AG09309 (cell line): ENCODE measurements at regions not wholly inside any gene's neighbourhood (a gene's known extent, or its start where the extent isn't known, plus 50 kb on each side); places are given as distances from the start of the nearest gene placed in this dataset.

Experiments
- DNase-seq: peaks from one replicate; pipeline ENCODE4 v3.0.0-alpha.2; 2010; ENCODE audit warnings: low read depth
- H3K4me3 ChIP-seq: 2 replicates; pipeline ENCODE4 v1.5.1; 2011; ENCODE audit warnings: mild to moderate bottlenecking, low read depth, low read length, moderate library complexity; ENCODE audit not compliant: control insufficient read depth
- CTCF ChIP-seq: IDR thresholded peaks from 2 replicates; pipeline ENCODE4 v1.5.1; 2011; ENCODE audit warnings: mild to moderate bottlenecking, low read depth, low read length, inconsistent platforms; ENCODE audit not compliant: insufficient read depth, control insufficient read depth; ENCODE audit errors: missing control alignments

GRCh38 chr17:6327007-6327406 is 107.9 kb downstream of the AIPL1 start:
- TF ChIP-seq CTCF, result no peak
- no peak for DNase-seq

GRCh38 chr17:6326483-6326882 is 108.4 kb downstream of the AIPL1 start:
- no peak overlapping the region for H3K4me3 ChIP-seq
- no peak for TF ChIP-seq CTCF
- DNase-seq, result no peak

More at GRCh38 chr17:6327007-6327406, 107.9 kb downstream of the AIPL1 start:
- H3K4me3 ChIP-seq, result no peak overlapping the region

GRCh38 chr17:6325741-6326140 is 109.2 kb downstream of the AIPL1 start:
- no peak for DNase-seq
- no peak overlapping the region for H3K4me3 ChIP-seq
- TF ChIP-seq CTCF, result no peak

GRCh38 chr17:6325051-6325450 is 109.9 kb downstream of the AIPL1 start:
- no peak overlapping the region for H3K4me3 ChIP-seq
- no peak for DNase-seq

GRCh38 chr17:6323626-6324356 is 111.1 kb downstream of the AIPL1 start:
- TF ChIP-seq CTCF, result no peak
- no peak overlapping the region for H3K4me3 ChIP-seq
- DNase-seq, result no peak

More at GRCh38 chr17:6325051-6325450, 109.9 kb downstream of the AIPL1 start:
- TF ChIP-seq CTCF, result no peak

DNA sequence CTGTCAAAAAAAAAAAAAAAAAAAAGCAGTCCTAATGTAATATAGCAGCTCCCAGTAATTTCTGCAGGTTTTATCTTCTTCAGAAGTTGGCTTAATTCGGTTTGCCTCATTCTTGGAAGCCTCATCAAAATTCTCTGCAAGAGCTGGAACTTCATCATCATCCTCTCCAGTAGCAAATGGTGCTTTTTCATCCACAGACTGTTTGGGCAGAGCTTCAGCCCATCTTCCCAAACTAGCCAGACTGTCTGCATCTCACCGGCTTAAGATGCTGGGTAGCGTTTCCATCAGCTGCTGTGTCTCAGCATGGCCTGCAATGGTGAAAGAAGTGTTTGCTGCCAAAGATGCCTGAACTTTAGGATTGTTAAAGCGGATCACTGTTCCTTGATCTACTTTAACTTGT is 112.6 kb downstream of the AIPL1 start:
- no peak for TF ChIP-seq CTCF
- no peak for DNase-seq
- no peak overlapping the region for H3K4me3 ChIP-seq

DNA sequence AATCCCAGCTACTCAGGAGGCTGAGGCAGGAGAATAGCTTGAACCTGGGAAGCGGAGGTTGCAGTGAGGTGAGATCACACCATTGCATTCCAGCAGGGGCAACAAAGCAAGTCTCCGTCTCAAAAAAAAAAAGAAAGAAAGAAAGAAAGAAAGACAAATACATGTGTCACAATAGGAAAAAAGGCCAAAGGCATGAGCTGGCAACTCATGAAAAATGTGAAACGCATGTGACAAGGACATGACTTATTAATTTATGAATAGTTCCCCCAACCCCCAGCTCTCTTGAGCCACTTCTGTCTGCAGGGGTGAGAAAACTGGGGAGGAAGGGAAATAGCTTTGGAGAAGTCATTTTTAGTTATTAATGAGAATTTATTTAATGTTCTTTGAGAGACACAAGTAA is 120.6 kb downstream of the AIPL1 start:
- no peak for TF ChIP-seq CTCF
- no peak for DNase-seq
- no peak overlapping the region for H3K4me3 ChIP-seq
